ENCODE measurements at regions not wholly inside any gene's neighbourhood (a gene's known extent, or its start where the extent isn't known, plus 50 kb on each side); places are given as distances from the start of the nearest gene placed in this dataset.

GRCh38 chr6:126145351-126145750, 159.0 kb downstream of the TRMT11 start:
- no peaks in the 10 kb centered on the region for H3K36me3 ChIP-seq (ENCODE audit: control insufficient read depth in 2 of 3, insufficient read depth in 3 of 3, low read length in 3 of 3)
- DNase-seq (no peak), ATAC-seq (no peak)
- no peaks in the 10 kb centered on the region for H3K9me3 ChIP-seq (ENCODE audit: control insufficient read depth in 2 of 3, low read length in 3 of 3)
- POLR2A ChIA-PET: no interaction called here
- no peak overlapping the region for H3K27ac ChIP-seq (ENCODE audit: low read depth, low read length)
- H3K9me3 Mint-ChIP-seq: peaks cover 0 to under 1% (median 0%) of the 10 kb centered on the region in 11 donors
- H3K4me1 Mint-ChIP-seq: no peaks in the 10 kb centered on the region
- H3K4me3 ChIP-seq (ENCODE audit: low read length): no peak overlapping the region
- peaks cover 0 to 8% (median 0%) of the 10 kb centered on the region in 5 donors for H3K36me3 Mint-ChIP-seq
- H3K4me3 Mint-ChIP-seq: no peak overlapping the region
- no peaks in the 10 kb centered on the region for H3K27me3 ChIP-seq (ENCODE audit: control insufficient read depth in 2 of 2, insufficient read depth in 2 of 2, low read length in 2 of 2)
- intact Hi-C loops (cut with micrococcal nuclease): no loop called here
- CTCF ChIA-PET: no interaction called here
- no peaks in the 10 kb centered on the region for H3K4me1 ChIP-seq (ENCODE audit: control insufficient read depth in 2 of 2, insufficient read depth in 2 of 2, low read length in 2 of 2)
- H3K27me3 Mint-ChIP-seq: peaks cover 0 to 2% (median 0%) of the 10 kb centered on the region in 5 donors
- H3K27ac Mint-ChIP-seq: no peak overlapping the region

DNA sequence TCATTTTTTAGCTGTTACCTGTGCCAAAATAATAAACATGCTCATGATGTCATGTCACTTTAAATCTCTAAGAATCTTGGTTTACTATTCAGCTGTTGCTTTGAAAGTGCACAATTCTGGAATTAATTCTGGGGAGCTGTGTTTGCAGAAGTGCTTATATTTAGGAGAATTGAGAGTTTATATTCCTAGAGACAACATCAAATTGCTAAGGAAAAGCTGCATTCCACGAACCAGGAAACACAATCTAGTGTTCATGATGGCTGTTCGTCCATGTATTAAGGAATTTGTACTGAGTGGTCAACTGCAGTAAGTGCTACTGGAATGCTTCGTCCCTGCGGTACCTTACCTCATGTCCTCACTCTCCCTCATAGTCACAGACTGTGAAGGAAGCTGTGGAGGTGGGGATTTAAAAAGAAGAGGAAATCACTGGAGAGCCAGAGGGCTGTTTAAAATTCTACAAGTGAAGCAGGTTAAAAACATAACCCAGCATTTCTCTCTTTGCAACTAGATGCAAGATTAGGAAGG, 161.0 kb downstream of the TRMT11 start:
- no peak overlapping the region for H3K4me3 ChIP-seq (ENCODE audit: low read length)
- no peak overlapping the region for H3K27ac ChIP-seq (ENCODE audit: low read depth, low read length)
- ATAC-seq (no peak), DNase-seq (no peak)
- Mint-ChIP-seq H3K27me3 (peaks cover 0 to 8% (median 0%) of the 10 kb centered on the region in 5 donors), H3K36me3 (peaks cover 0 to 8% (median 0%) of the 10 kb centered on the region in 5 donors), H3K9me3 (no peaks in the 10 kb centered on the region), H3K27ac (no peak overlapping the region), H3K4me3 (no peak overlapping the region), H3K4me1 (peaks cover 0 to 3% (median 0%) of the 10 kb centered on the region in 7 donors)
- no peaks in the 10 kb centered on the region for H3K27me3 ChIP-seq (ENCODE audit: control insufficient read depth in 2 of 2, insufficient read depth in 2 of 2, low read length in 2 of 2)
- ChIA-PET POLR2A (no interaction called here), CTCF (no interaction called here)
- H3K36me3 ChIP-seq (ENCODE audit: control insufficient read depth in 2 of 3, insufficient read depth in 3 of 3, low read length in 3 of 3): no peaks in the 10 kb centered on the region
- intact Hi-C loops (cut with micrococcal nuclease): no loop called here
- H3K4me1 ChIP-seq (ENCODE audit: control insufficient read depth in 2 of 2, insufficient read depth in 2 of 2, low read length in 2 of 2): no peaks in the 10 kb centered on the region
- no peaks in the 10 kb centered on the region for H3K9me3 ChIP-seq (ENCODE audit: control insufficient read depth in 2 of 3, low read length in 3 of 3)

DNA sequence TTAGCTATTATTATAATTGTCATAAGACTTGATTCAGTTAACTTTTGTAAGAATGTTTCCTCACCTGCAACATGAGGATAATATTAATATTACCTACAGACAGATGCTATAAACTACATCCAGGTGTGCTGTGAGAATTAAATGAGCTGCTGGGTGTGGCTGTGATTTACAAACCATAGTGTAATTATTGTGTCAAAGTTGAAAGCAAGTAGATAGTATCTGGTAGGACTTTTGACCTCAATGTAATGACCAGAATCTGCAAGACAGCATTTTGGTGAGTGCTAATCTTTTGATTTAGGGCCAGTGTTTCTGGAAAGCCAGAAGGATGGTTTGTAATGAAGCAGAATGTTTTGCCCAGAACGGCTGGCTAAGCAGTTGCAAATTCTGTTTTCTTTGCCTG, 162.5 kb downstream of the TRMT11 start:
- H3K9me3 ChIP-seq (ENCODE audit: control insufficient read depth in 2 of 3, low read length in 3 of 3): no peaks in the 10 kb centered on the region
- H3K27ac ChIP-seq (ENCODE audit: low read depth, low read length): no peak overlapping the region
- POLR2A ChIA-PET: no interaction called here
- H3K4me3 Mint-ChIP-seq: no peak overlapping the region
- intact Hi-C loops (cut with micrococcal nuclease): no loop called here
- no peaks in the 10 kb centered on the region for H3K36me3 ChIP-seq (ENCODE audit: control insufficient read depth in 2 of 3, insufficient read depth in 3 of 3, low read length in 3 of 3)
- H3K4me3 ChIP-seq (ENCODE audit: low read length): no peak overlapping the region
- CTCF ChIA-PET: no interaction called here
- H3K4me1 ChIP-seq (ENCODE audit: control insufficient read depth in 2 of 2, insufficient read depth in 2 of 2, low read length in 2 of 2): no peaks in the 10 kb centered on the region
- ATAC-seq: no peak
- no peak overlapping the region for H3K27ac Mint-ChIP-seq
- DNase-seq: no peak
- H3K4me1 Mint-ChIP-seq: peaks cover 0 to 3% (median 0%) of the 10 kb centered on the region in 7 donors
- H3K9me3 Mint-ChIP-seq: no peaks in the 10 kb centered on the region
- H3K36me3 Mint-ChIP-seq: peaks cover 0 to 8% (median 0%) of the 10 kb centered on the region in 5 donors
- peaks cover 0 to 8% (median 0%) of the 10 kb centered on the region in 5 donors for H3K27me3 Mint-ChIP-seq
- H3K27me3 ChIP-seq (ENCODE audit: control insufficient read depth in 2 of 2, insufficient read depth in 2 of 2, low read length in 2 of 2): no peaks in the 10 kb centered on the region

- DNase-seq (no peak), ATAC-seq (no peak)
- no peak overlapping the region for H3K4me3 Mint-ChIP-seq
- no peaks in the 10 kb centered on the region for H3K4me1 ChIP-seq (ENCODE audit: control insufficient read depth in 2 of 2, insufficient read depth in 2 of 2, low read length in 2 of 2)
- CTCF ChIA-PET: no interaction called here
- intact Hi-C loops (cut with micrococcal nuclease): no loop called here
- H3K4me3 ChIP-seq (ENCODE audit: low read length): no peak overlapping the region
- no peaks in the 10 kb centered on the region for H3K36me3 ChIP-seq (ENCODE audit: control insufficient read depth in 2 of 3, insufficient read depth in 3 of 3, low read length in 3 of 3)
- POLR2A ChIA-PET: no interaction called here
- no peaks in the 10 kb centered on the region for H3K9me3 Mint-ChIP-seq
- peaks cover 0 to 7% (median 0%) of the 10 kb centered on the region in 5 donors for H3K36me3 Mint-ChIP-seq
- H3K27me3 Mint-ChIP-seq: peaks cover 0 to 6% (median 0%) of the 10 kb centered on the region in 5 donors
- H3K4me1 Mint-ChIP-seq: peaks cover 0 to 8% (median 0%) of the 10 kb centered on the region in 7 donors
- no peak overlapping the region for H3K27ac Mint-ChIP-seq
- H3K27ac ChIP-seq (ENCODE audit: low read depth, low read length): no peak overlapping the region
- H3K9me3 ChIP-seq (ENCODE audit: control insufficient read depth in 2 of 3, low read length in 3 of 3): no peaks in the 10 kb centered on the region
- no peaks in the 10 kb centered on the region for H3K27me3 ChIP-seq (ENCODE audit: control insufficient read depth in 2 of 2, insufficient read depth in 2 of 2, low read length in 2 of 2)
These were observed 166.0 kb downstream of the TRMT11 start for GRCh38 chr6:126152372-126152745.

DNA sequence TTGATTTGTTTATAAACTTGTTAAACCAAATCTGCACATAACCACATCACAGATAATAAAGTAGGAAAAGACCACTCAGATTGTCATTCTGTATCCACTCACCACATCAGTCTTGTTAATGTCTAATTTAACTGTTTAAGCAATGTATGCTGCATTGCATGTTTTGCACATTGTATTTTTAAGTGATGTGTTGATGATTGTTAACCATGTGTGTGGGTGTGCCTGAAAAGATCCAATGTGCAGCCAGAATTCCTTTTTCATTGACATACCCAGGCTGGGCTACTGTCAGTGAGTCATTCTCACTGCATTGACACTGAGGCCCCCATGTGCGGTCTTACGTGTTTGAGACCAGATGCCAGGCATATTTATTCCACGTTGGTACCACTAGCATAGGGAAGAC, 167.3 kb downstream of the TRMT11 start:
- H3K27ac ChIP-seq (ENCODE audit: low read depth, low read length): no peak overlapping the region
- peaks cover 0 to 6% (median 0%) of the 10 kb centered on the region in 5 donors for H3K27me3 Mint-ChIP-seq
- CTCF ChIA-PET: no interaction called here
- H3K9me3 ChIP-seq (ENCODE audit: control insufficient read depth in 2 of 3, low read length in 3 of 3): no peaks in the 10 kb centered on the region
- no peak for DNase-seq
- H3K4me3 Mint-ChIP-seq: no peak overlapping the region
- H3K4me3 ChIP-seq (ENCODE audit: low read length): no peak overlapping the region
- H3K27me3 ChIP-seq (ENCODE audit: control insufficient read depth in 2 of 2, insufficient read depth in 2 of 2, low read length in 2 of 2): no peaks in the 10 kb centered on the region
- H3K4me1 Mint-ChIP-seq: peaks cover 0 to 8% (median 0%) of the 10 kb centered on the region in 7 donors
- no peaks in the 10 kb centered on the region for H3K9me3 Mint-ChIP-seq
- intact Hi-C loops (cut with micrococcal nuclease): no loop called here
- H3K36me3 Mint-ChIP-seq: peaks cover 0 to 4% (median 0%) of the 10 kb centered on the region in 5 donors
- no peaks in the 10 kb centered on the region for H3K36me3 ChIP-seq (ENCODE audit: control insufficient read depth in 2 of 3, insufficient read depth in 3 of 3, low read length in 3 of 3)
- no peak overlapping the region for H3K27ac Mint-ChIP-seq
- ATAC-seq: no peak
- no peaks in the 10 kb centered on the region for H3K4me1 ChIP-seq (ENCODE audit: control insufficient read depth in 2 of 2, insufficient read depth in 2 of 2, low read length in 2 of 2)
- POLR2A ChIA-PET: no interaction called here

GRCh38 chr6:126156973-126157372, 170.6 kb downstream of the TRMT11 start:
- no peak overlapping the region for H3K27ac Mint-ChIP-seq
- H3K4me3 Mint-ChIP-seq: no peak overlapping the region
- Histone ChIP-seq H3K27me3 (ENCODE audit: control insufficient read depth in 2 of 2, insufficient read depth in 2 of 2, low read length in 2 of 2) (no peaks in the 10 kb centered on the region), H3K27ac (ENCODE audit: low read depth, low read length) (no peak overlapping the region), H3K36me3 (ENCODE audit: control insufficient read depth in 2 of 3, insufficient read depth in 3 of 3, low read length in 3 of 3) (no peaks in the 10 kb centered on the region), H3K4me1 (ENCODE audit: control insufficient read depth in 2 of 2, insufficient read depth in 2 of 2, low read length in 2 of 2) (no peaks in the 10 kb centered on the region), H3K9me3 (ENCODE audit: control insufficient read depth in 2 of 3, low read length in 3 of 3) (no peaks in the 10 kb centered on the region), H3K4me3 (ENCODE audit: low read length) (no peak overlapping the region)
- ChIA-PET CTCF (no interaction called here), POLR2A (no interaction called here)
- ATAC-seq: peak; percentile 32
- intact Hi-C loops (cut with micrococcal nuclease): no loop called here
- H3K27me3 Mint-ChIP-seq: no peaks in the 10 kb centered on the region
- H3K9me3 Mint-ChIP-seq: no peaks in the 10 kb centered on the region
- H3K4me1 Mint-ChIP-seq: peaks cover 0 to 6% (median 0%) of the 10 kb centered on the region in 7 donors
- H3K36me3 Mint-ChIP-seq: peaks cover 0 to 15% (median 0%) of the 10 kb centered on the region in 5 donors
- DNase-seq: no peak

DNA sequence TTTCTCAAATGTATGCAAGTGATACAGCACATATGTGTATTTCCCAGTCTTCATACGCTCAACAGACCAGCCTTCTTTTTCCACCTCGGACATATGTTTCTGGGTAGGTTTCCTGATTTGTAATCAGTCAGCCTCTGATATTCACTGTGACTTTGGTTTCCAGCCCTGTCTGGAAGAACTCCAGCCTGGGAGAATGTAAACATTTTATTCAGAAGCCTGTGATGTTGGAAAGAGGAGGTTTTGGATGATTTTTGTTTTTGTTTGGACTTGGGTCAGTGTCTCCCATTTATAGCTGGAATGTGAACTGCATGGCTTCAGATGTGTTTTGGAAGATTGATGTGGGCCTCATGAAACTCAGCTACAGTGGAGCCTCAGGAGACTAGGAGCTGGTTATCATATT, 172.2 kb upstream of the CENPW start:
- no peaks in the 10 kb centered on the region for H3K9me3 ChIP-seq (ENCODE audit: control insufficient read depth in 2 of 3, low read length in 3 of 3)
- peaks cover 0 to 4% of the 10 kb centered on the region in 2 donors for H3K4me1 ChIP-seq (ENCODE audit: control insufficient read depth in 2 of 2, insufficient read depth in 2 of 2, low read length in 2 of 2)
- ChIA-PET CTCF (interaction anchor here (1.4 kb wide), 1 partner anchor 10 kb away, joined by 3 read pairs; no protein-coding TSS in a partner anchor), POLR2A (no interaction called here)
- H3K27me3 Mint-ChIP-seq: peaks cover 0 to 2% (median 0%) of the 10 kb centered on the region in 5 donors
- no peak overlapping the region for H3K27ac Mint-ChIP-seq
- DNase-seq (no peak), ATAC-seq (no peak)
- H3K4me3 ChIP-seq (ENCODE audit: low read length): no peak overlapping the region
- peaks cover 0 to 30% (median 18%) of the 10 kb centered on the region in 5 donors for H3K36me3 Mint-ChIP-seq
- no peak overlapping the region for H3K27ac ChIP-seq (ENCODE audit: low read depth, low read length)
- peaks cover 4 to 27% (median 15%) of the 10 kb centered on the region in 11 donors for H3K9me3 Mint-ChIP-seq
- peaks cover 0 to 8% (median 5%) of the 10 kb centered on the region in 7 donors for H3K4me1 Mint-ChIP-seq
- H3K4me3 Mint-ChIP-seq: no peak overlapping the region
- no peaks in the 10 kb centered on the region for H3K36me3 ChIP-seq (ENCODE audit: control insufficient read depth in 2 of 3, insufficient read depth in 3 of 3, low read length in 3 of 3)
- no peaks in the 10 kb centered on the region for H3K27me3 ChIP-seq (ENCODE audit: control insufficient read depth in 2 of 2, insufficient read depth in 2 of 2, low read length in 2 of 2)
- intact Hi-C loops (cut with micrococcal nuclease): no loop called here
